ENCODE measurements at regions not wholly inside any gene's neighbourhood (a gene's known extent, or its start where the extent isn't known, plus 50 kb on each side); places are given as distances from the start of the nearest gene placed in this dataset.

DNA sequence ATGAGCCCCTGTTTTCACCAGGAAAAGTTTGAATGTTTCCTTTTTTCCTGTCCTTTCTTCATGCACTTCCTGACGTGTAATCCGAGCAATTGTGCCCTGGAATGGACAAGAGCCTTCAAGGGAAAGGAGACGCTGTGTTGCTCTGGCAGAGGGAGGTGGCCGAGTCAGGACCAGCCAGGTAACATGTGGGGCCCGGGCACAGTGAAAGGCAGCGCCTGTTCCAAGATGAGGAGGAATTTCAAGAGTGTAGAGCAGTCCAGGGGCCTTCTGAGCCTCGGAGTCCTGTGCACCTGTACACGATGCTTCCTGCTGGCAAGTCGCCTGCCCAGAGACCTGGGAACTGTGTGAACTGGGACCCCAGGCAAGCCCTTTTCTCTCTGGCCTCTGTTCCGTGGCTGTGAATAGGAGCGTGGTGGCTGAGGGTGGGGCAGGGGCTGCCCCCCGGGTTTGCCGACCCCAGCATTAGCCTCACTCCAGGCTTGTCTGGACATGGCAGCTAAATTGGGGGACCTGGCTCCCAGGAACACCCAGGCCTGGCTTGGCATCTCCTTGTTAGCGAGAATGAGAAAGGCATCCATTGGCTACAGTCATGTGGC lies 92.0 kb downstream of the MYEOV start:
- Mint-ChIP-seq H3K4me3 (no peak overlapping the region), H3K27ac (no peak overlapping the region), H3K4me1 (ENCODE audit: low read depth) (no peaks in the 10 kb centered on the region), H3K9me3 (peaks cover 25% of the 10 kb centered on the region), H3K36me3 (ENCODE audit: low read depth) (no peaks in the 10 kb centered on the region), H3K27me3 (ENCODE audit: low read depth) (no peaks in the 10 kb centered on the region)
- intact Hi-C loops (cut with micrococcal nuclease): no loop called here
- DNase-seq: no peak
- CTCF ChIA-PET: no interaction called here

DNA sequence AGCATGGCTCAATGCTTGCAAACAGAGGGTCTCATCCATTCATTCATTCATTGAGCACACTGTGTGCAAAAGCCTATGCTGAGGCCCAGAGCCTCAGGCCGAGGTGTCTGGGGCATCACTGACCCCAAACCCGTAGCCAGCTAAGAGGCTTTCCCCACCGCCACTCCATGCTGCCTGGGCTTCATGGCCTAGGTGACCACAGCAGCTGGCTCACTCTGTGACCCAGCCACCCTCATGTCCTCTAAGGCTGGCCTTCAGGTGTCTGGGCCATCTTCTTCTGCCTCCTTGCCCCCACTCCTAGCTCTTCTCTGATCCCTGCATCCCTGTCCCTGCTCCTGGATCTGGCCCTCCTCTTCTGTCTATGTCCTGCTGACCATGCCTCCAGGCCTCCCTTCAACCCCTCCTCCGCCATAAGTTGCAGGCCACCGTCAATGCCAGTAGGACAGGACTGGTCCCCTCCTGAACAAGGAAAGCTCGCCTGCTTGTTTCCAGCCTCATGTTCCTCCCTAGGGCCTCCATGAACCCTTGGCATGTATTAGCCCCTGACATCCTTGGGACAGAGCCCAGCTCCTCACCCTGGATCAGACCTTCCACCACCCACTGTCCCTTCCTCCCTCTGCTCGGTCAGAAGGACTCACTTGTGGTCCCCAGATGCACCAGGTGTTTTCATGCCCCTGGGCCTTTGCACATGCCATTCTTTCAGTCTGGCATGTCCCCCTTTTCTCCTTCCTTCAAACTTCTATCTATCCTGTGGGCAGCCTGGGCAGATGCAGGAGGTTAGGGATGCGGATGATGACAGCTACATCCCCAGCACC lies 92.8 kb downstream of the MYEOV start:
- no peak overlapping the region for H3K4me3 Mint-ChIP-seq
- CTCF ChIA-PET: no interaction called here
- no peak for DNase-seq
- intact Hi-C loops (cut with micrococcal nuclease): no loop called here
- no peaks in the 10 kb centered on the region for H3K4me1 Mint-ChIP-seq (ENCODE audit: low read depth)
- H3K36me3 Mint-ChIP-seq (ENCODE audit: low read depth): no peaks in the 10 kb centered on the region
- H3K27me3 Mint-ChIP-seq (ENCODE audit: low read depth): no peaks in the 10 kb centered on the region
- peaks cover 25% of the 10 kb centered on the region for H3K9me3 Mint-ChIP-seq
- no peak overlapping the region for H3K27ac Mint-ChIP-seq

DNA sequence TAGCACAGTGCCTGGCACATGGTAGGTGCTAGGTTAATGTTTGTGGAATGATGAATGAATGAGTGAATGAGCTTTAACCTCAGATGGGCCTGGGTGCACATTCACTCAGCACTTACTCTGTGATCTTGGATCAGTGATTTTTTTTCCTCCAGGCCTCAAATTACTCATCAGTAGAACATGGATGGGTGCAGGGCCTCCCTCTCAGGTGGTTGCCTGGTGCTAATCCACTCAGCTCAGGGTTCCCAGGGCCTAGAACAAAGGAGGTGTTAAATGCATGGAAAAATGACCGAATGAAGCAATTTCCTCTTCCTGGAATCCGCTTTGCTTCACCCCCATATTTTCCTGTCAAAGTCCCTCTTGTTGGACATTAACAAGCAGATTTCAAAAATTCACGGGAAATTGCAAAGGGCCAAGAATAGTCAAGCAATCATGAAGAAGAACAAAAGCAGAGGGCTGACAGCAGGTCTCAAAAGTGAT lies 93.5 kb downstream of the MYEOV start:
- H3K4me1 Mint-ChIP-seq (ENCODE audit: low read depth): no peaks in the 10 kb centered on the region
- CTCF ChIA-PET: no interaction called here
- no peak for DNase-seq
- intact Hi-C loops (cut with micrococcal nuclease): no loop called here
- no peak overlapping the region for H3K27ac Mint-ChIP-seq
- H3K4me3 Mint-ChIP-seq: no peak overlapping the region
- peaks cover 25% of the 10 kb centered on the region for H3K9me3 Mint-ChIP-seq
- no peaks in the 10 kb centered on the region for H3K36me3 Mint-ChIP-seq (ENCODE audit: low read depth)
- H3K27me3 Mint-ChIP-seq (ENCODE audit: low read depth): no peaks in the 10 kb centered on the region

DNA sequence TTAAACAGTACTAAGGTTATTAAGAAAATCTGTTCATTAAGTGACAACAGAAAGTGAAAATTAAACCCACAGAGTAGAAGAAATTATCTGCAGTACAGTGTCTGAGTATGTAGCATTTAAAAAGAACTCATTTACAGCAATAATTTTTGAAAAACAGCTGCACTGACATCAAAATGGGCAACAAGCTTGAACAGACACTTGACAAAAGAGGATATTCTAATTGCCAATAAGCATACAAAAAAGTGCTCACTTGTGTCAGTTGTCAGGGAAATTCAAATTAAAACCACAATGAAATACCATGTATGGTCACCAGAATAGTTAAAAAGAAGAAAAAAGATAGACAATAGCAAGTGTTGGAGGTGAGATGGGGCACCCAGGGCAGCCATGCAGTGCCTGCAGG lies 93.3 kb upstream of the LINC01488 start:
- intact Hi-C loops (cut with micrococcal nuclease): no loop called here
- no peak for DNase-seq
- Mint-ChIP-seq H3K27ac (no peak overlapping the region), H3K27me3 (ENCODE audit: low read depth) (no peaks in the 10 kb centered on the region), H3K9me3 (peaks cover 25% of the 10 kb centered on the region), H3K4me3 (no peak overlapping the region), H3K4me1 (ENCODE audit: low read depth) (no peaks in the 10 kb centered on the region), H3K36me3 (ENCODE audit: low read depth) (no peaks in the 10 kb centered on the region)
- CTCF ChIA-PET: interaction anchor here (0.6 kb wide), 1 partner anchor 811 kb away, joined by 3 read pairs; no protein-coding TSS in a partner anchor

DNA sequence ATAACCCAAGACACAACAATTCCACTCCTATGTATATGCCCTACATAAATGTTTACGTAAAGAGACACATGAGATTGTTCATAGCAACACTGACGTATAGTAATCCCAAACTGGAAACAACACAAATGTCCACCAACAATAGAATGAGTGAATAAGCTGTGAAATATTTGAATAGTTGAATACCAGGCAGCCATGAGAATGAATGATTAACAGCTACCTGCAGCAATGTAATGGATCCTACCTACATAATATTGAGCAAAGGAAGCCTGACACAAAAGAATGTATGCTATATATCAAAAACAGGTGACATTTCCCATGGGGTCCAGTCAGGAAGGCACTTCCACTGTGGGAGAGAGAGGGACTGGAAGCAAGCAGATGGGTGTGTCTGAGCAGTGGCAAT lies 92.8 kb upstream of the LINC01488 start:
- CTCF ChIA-PET: interaction anchor here (0.6 kb wide), 1 partner anchor 810 kb away, joined by 3 read pairs; no protein-coding TSS in a partner anchor
- Mint-ChIP-seq H3K27ac (no peak overlapping the region), H3K9me3 (peaks cover 25% of the 10 kb centered on the region), H3K27me3 (ENCODE audit: low read depth) (no peaks in the 10 kb centered on the region), H3K4me3 (no peak overlapping the region), H3K4me1 (ENCODE audit: low read depth) (no peaks in the 10 kb centered on the region), H3K36me3 (ENCODE audit: low read depth) (no peaks in the 10 kb centered on the region)
- intact Hi-C loops (cut with micrococcal nuclease): no loop called here
- DNase-seq: no peak

DNA sequence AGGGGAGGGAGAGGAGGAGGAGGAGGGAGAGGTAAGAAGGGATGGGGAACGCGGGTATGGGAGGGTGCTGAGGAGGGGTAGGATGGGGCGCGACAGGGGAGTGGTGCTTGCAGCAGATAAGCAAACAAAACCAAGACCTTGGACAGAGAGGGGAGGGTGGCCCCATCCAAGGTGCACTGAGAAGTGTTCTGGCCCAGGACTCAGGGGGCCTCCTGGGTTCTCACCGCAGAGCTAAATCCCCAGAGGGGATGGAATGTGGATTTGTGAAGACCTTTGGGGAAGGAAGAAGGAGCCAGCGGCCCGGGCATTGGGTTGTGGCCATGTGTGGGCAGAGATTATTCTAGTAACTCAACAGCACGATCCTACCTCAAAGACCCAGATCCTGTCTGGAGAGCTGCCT lies 90.9 kb upstream of the LINC01488 start:
- Mint-ChIP-seq H3K9me3 (peaks cover 25% of the 10 kb centered on the region), H3K27ac (no peak overlapping the region), H3K27me3 (ENCODE audit: low read depth) (no peaks in the 10 kb centered on the region), H3K4me1 (ENCODE audit: low read depth) (no peaks in the 10 kb centered on the region), H3K36me3 (ENCODE audit: low read depth) (no peaks in the 10 kb centered on the region), H3K4me3 (no peak overlapping the region)
- intact Hi-C loops (cut with micrococcal nuclease): no loop called here
- no peak for DNase-seq
- CTCF ChIA-PET: no interaction called here

DNA sequence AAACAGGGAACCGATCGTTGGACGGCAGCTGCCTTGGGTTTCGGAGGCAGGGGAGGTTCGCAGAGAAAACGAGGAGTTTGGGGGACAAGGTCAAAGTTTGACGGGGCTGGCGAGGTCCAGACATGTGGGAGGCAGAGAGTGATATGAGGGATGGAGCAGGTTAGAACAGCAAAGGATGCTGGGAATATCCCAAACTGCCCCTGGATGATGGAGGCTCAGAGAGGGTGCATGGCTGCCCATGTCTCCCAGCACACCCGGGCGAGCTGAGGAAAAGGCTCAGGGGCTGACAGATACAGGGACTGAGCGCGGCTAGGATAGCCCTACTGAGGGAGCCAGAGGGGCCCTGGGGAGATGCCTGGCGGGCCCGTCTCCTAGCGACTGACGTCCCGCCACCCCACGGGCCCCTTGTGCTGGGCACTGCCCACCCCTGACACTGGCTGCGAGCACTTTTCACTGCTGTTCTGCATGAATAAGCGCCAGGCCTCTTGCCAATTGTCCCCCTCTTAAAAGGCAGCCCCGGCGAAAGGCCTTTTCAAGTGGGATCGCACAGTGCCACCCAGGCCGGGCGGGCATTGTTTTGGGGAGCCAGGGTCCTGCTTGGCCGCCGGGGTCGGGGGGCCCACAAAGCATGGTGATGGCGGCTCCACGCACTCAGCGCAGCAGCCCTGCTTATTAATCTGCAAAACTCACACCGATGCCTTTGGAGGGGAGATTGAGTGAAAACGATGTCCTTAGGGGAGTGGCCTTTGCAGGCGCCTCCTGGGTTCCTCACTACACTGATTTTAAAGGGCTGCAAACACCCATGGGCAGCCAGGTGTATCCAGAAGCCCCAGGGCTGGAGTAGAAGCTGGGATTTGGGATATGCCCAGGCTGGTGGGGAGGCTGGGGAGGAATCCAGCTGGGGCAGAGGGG lies 90.0 kb upstream of the LINC01488 start:
- H3K4me3 Mint-ChIP-seq: no peak overlapping the region
- no peaks in the 10 kb centered on the region for H3K36me3 Mint-ChIP-seq (ENCODE audit: low read depth)
- peaks cover 25% of the 10 kb centered on the region for H3K9me3 Mint-ChIP-seq
- CTCF ChIA-PET: no interaction called here
- H3K27me3 Mint-ChIP-seq (ENCODE audit: low read depth): no peaks in the 10 kb centered on the region
- no peaks in the 10 kb centered on the region for H3K4me1 Mint-ChIP-seq (ENCODE audit: low read depth)
- DNase-seq: no peak
- intact Hi-C loops (cut with micrococcal nuclease): no loop called here
- H3K27ac Mint-ChIP-seq: no peak overlapping the region

DNA sequence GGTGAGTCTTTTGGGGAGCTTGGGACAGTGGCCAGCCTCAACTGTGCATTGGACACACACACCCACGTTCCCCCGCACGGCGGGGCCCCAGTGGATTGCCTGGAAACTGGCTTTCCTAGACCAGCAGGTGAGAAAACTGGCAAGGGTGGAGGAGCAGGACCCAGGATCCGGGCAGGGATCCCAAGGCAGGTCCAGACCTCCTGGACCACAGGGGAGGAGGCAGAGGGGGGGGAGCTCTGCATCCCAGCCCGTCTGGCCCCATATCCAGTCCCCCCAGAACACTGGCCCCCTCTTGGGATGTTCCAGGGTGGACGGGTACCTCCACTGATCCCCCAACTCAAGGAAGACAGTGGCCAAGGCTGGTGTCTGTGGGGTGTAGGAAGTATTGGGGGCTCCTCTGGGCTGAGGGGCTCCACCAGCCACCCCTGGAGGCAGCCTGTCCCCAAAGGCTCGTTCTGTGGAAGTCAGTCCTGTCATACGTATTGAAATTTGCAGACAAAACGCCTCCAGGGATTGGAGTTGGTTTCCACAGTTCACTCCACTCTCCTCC lies 89.3 kb upstream of the LINC01488 start:
- intact Hi-C loops (cut with micrococcal nuclease): no loop called here
- H3K4me1 Mint-ChIP-seq (ENCODE audit: low read depth): no peaks in the 10 kb centered on the region
- no peak overlapping the region for H3K4me3 Mint-ChIP-seq
- no peak overlapping the region for H3K27ac Mint-ChIP-seq
- no peak for DNase-seq
- H3K36me3 Mint-ChIP-seq (ENCODE audit: low read depth): no peaks in the 10 kb centered on the region
- H3K9me3 Mint-ChIP-seq: peaks cover 22% of the 10 kb centered on the region
- H3K27me3 Mint-ChIP-seq (ENCODE audit: low read depth): no peaks in the 10 kb centered on the region
- CTCF ChIA-PET: no interaction called here

DNA sequence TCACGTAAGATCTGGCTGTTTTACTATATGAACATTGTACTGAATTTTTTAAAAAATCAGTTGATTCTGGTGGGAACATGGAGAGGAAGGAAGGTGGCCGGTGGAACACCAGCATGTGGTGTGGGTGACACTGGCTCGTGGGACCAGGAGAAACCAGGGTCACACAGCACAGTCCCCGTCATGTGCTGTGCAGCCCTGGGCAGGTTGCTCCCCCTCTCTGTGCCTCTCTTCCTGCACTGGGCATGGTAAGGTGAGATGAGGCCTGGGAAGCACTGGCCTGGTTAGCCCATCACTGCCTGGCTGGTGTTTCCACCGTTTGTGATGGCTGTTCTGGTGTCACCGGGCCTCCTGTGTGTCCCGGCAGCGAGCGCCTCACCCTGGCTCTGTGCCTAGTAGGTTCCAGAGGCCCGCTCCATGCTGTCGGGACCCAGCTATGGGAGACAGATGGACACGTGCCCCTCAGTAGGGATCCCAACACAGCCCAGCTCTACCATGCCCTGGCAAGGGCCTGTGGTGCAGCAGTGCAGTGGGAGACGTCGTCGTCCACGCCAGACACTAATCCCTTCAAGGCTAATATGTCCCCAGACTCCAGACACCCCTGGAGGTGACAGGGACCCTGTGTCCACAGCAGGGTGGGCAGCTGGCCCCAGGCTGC lies 88.2 kb upstream of the LINC01488 start:
- Mint-ChIP-seq H3K4me1 (ENCODE audit: low read depth) (no peaks in the 10 kb centered on the region), H3K27me3 (ENCODE audit: low read depth) (no peaks in the 10 kb centered on the region), H3K4me3 (no peak overlapping the region), H3K27ac (no peak overlapping the region), H3K36me3 (ENCODE audit: low read depth) (no peaks in the 10 kb centered on the region), H3K9me3 (peaks cover 12% of the 10 kb centered on the region)
- intact Hi-C loops (cut with micrococcal nuclease): no loop called here
- CTCF ChIA-PET: no interaction called here
- no peak for DNase-seq

DNA sequence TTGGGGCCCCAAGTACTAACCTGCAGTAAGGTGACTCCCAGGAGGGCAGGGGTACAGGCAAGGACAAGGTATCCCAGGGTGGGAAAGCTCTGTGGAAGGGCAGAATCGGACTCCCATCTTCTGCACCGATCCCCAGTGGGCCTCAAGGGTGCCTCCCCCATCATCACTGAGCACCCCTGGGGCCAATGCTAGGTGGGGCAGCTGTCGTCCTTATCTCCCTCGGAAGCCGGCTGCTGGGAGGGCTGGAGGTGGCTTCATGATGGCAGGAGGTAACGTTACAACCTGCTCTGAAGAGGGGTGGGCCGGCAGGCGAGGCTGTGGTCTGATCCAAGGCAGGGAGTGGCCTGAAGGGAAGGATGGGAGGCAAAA lies 87.6 kb upstream of the LINC01488 start:
- no peaks in the 10 kb centered on the region for H3K27me3 Mint-ChIP-seq (ENCODE audit: low read depth)
- peaks cover 6% of the 10 kb centered on the region for H3K9me3 Mint-ChIP-seq
- CTCF ChIA-PET: no interaction called here
- intact Hi-C loops (cut with micrococcal nuclease): no loop called here
- no peaks in the 10 kb centered on the region for H3K4me1 Mint-ChIP-seq (ENCODE audit: low read depth)
- H3K27ac Mint-ChIP-seq: no peak overlapping the region
- H3K36me3 Mint-ChIP-seq (ENCODE audit: low read depth): no peaks in the 10 kb centered on the region
- DNase-seq: no peak
- H3K4me3 Mint-ChIP-seq: no peak overlapping the region

DNA sequence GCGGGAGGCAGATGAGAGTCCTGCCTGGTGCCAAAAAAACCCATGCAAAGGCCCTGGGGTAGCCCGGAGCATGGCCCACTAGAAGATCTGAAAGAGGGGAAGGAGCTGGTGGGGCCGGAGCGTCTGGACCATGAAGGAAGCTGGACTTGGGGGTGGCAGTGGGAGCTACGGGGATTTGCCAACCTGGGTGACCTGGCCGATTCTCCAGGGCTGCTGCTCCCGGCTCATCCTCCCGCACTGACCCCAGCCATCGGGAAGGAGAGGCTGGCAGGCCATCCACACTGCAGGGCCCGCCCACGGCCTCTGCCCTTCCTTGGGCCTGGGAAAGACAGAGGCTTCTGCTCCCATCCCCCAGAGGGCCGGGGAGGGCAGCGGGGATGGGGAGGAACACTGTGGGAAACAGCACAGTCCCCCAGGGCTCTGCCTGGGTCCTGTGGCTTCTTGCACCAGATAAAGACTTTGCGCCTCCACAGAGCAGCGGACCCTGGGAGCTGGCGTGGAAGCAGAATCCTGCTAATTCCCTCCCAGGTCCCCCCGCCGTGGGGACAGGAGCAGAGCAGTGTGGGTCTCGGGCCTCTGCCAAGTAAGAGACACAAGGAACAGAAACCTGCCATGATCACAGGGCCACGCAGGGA lies 87.1 kb upstream of the LINC01488 start:
- no peaks in the 10 kb centered on the region for H3K4me1 Mint-ChIP-seq (ENCODE audit: low read depth)
- H3K9me3 Mint-ChIP-seq: peaks cover 2% of the 10 kb centered on the region
- no peak for DNase-seq
- intact Hi-C loops (cut with micrococcal nuclease): no loop called here
- H3K27me3 Mint-ChIP-seq (ENCODE audit: low read depth): no peaks in the 10 kb centered on the region
- no peak overlapping the region for H3K27ac Mint-ChIP-seq
- no peak overlapping the region for H3K4me3 Mint-ChIP-seq
- CTCF ChIA-PET: no interaction called here
- no peaks in the 10 kb centered on the region for H3K36me3 Mint-ChIP-seq (ENCODE audit: low read depth)

DNA sequence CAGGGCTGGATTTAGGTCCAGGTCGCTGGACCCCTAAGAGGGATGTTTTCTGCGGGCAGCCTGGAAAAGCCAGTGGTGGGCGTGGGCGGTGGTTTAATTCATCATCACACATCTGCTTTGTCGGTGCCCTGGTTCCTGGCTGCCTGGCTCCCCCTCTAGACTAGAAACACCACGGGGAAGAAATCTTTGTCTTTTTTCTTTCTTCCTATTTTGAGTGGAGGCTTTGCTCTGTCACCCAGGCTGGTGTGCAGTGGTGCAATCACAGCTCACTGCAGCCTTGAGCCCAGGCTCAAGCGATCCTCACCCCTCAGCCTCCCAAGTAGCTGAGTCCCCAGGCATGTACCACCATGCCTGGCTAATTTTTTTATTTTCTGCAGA lies 86.6 kb upstream of the LINC01488 start:
- no peaks in the 10 kb centered on the region for H3K4me1 Mint-ChIP-seq (ENCODE audit: low read depth)
- CTCF ChIA-PET: no interaction called here
- no peak for DNase-seq
- no peaks in the 10 kb centered on the region for H3K36me3 Mint-ChIP-seq (ENCODE audit: low read depth)
- no peak overlapping the region for H3K27ac Mint-ChIP-seq
- H3K9me3 Mint-ChIP-seq: peaks cover under 1% of the 10 kb centered on the region
- no peak overlapping the region for H3K4me3 Mint-ChIP-seq
- intact Hi-C loops (cut with micrococcal nuclease): no loop called here
- no peaks in the 10 kb centered on the region for H3K27me3 Mint-ChIP-seq (ENCODE audit: low read depth)
